Heart right ventricle (tissue), 16 donors: ENCODE measurements at regions not wholly inside any gene's neighbourhood (a gene's known extent, or its start where the extent isn't known, plus 50 kb on each side); places are given as distances from the start of the nearest gene placed in this dataset.

Source experiments
- ATAC-seq, 8 donors: fragments of 200-7000 bp; cut with Tn5 transposase; one replicate each; pipeline ENCODE4 v1.9.1; 2020; ENCODE audit warnings: mild to moderate bottlenecking in 8 of 8, moderate library complexity in 8 of 8, moderate number of reproducible peaks in 1 of 8
- DNase-seq, 2 donors: peaks; one replicate each; pipeline ENCODE4 v3.0.0-alpha.2; 2020
- H3K27ac ChIP-seq, 10 donors: fragments of 200-600 bp; sonication (generic) in 2 of 10; one replicate each; pipeline versions ENCODE4 v1.5.0 to v1.8.0; 2020 to 2022; ENCODE audit warnings: mild to moderate bottlenecking in 3 of 10
- H3K27me3 ChIP-seq, 7 donors: fragments of 200-600 bp; one replicate each; pipeline ENCODE4 v1.8.0; 2021 to 2022; ENCODE audit warnings: mild to moderate bottlenecking in 2 of 7
- H3K36me3 ChIP-seq, 9 donors: fragments of 200-600 bp; sonication (generic) in 1 of 9; one replicate each; pipeline versions ENCODE4 v1.5.0 to v1.8.0; 2020 to 2022; ENCODE audit warnings: mild to moderate bottlenecking in 2 of 9
- H3K4me1 ChIP-seq, 9 donors: fragments of 200-600 bp; sonication (generic) in 1 of 9; one replicate each; pipeline versions ENCODE4 v1.5.0 to v1.8.0; 2020 to 2022; ENCODE audit warnings: mild to moderate bottlenecking in 4 of 9
- H3K4me3 ChIP-seq, 10 donors: fragments of 200-600 bp; sonication (generic) in 2 of 10; one replicate each; pipeline versions ENCODE4 v1.5.0 to v1.8.0; 2020 to 2022; ENCODE audit warnings: mild to moderate bottlenecking in 7 of 10, moderate library complexity in 2 of 10
- H3K9me3 ChIP-seq, 11 donors: fragments of 200-600 bp in 10 of 11; sonication (generic) in 2 of 11; one replicate each; pipeline versions ENCODE4 v1.5.0 to v1.8.0; 2013 to 2022; ENCODE audit warnings: mild to moderate bottlenecking in 2 of 11, control low read depth in 1 of 11, moderate library complexity in 1 of 11
- CTCF ChIP-seq, 9 donors: fragments of 200-600 bp; sonication (generic) in 2 of 9; IDR thresholded peaks; one replicate each; pipeline versions ENCODE4 v1.5.0 to v1.8.0; 2021 to 2022; ENCODE audit warnings: antibody characterized with exemption in 9 of 9, mild to moderate bottlenecking in 5 of 9, moderate library complexity in 1 of 9
- WGBS, 2 donors: extraction: QIAGEN DNeasy Blood & Tissue Kit; methylation state at CpG; one replicate each; pipeline ENCODE4 v1.1.7; 2013; ENCODE audit warnings: inconsistent platforms in 1 of 2; 5-methylcytosine and 5-hydroxymethylcytosine counted together
- intact Hi-C, 10 donors: fragments of 100-400 bp; cut with DNase I; formaldehyde crosslinking; loops; one replicate each; pipeline versions ENCODE4 v1.11.1 to v1.14.2; 2022
- donor health status: Arrhythmogenic right ventricular cardiomyopathy.
- donor health status: ischemic (EF 13 %, LVEDD 7.1; RV severe dilation, severe dysfunction).
- donor health status: healthy with polysubstance abuse.
- donor health status: DM: no; HTN: yes; CAD: no.
- donor health status: DM: no; HTN: no; CAD: no.
- donor health status: ischemic (EF 25% LVEDD 6.9; RV normal size, moderate dysfunction).
- donor health status: ischemic (EF 25% LVEDD 5.7; RV mildly dilated, moderate dysfunction).
- donor health status: healthy.
- donor health status: DM: yes; HTN: yes; CAD: no.
- donor health status: Ischemic cardiomyopathy.
- donor health status: ischemic (EF 35%, LVEDD 5.7; RV mildly dilated, moderate dysfunction).
- donor health status: nonischemic (EF 11% LVEDD 7.7; RV severe dilation, severe dysfunction).
- donor health status: DM: yes; HTN: yes; CAD: no.
- donor health status: PGD.
- donor health status: ischemic (EF 29% LVEDD 5.4; RV normal size, mild dysfunction).
- donor health status: nonischemic (EF 23%, LVEDD 6.1; RV moderate dilation, normal function).

- no peak overlapping the region for H3K27ac ChIP-seq
- H3K27me3 ChIP-seq, result no peaks in the 10 kb centered on the region
- no peaks in the 10 kb centered on the region for H3K4me1 ChIP-seq
- no peak for TF ChIP-seq CTCF (IDR thresholded peaks at IDR 0.05)
- no peaks in the 10 kb centered on the region for H3K36me3 ChIP-seq
- H3K4me3 ChIP-seq, result no peak overlapping the region
- peaks cover 0 to 12% (median 0%) of the 10 kb centered on the region in 11 donors for H3K9me3 ChIP-seq
- intact Hi-C loops, result no loop called here
- 80 to 84% methylated on average over 7 of the region's 7 CpGs for WGBS, 2 donors
- no peak for ATAC-seq
- DNase-seq, result no peak
Measured at GRCh38 chr18:71797554-71797953, 746.6 kb downstream of the CBLN2 start.

GRCh38 chr18:71784777-71785176 is 759.4 kb downstream of the CBLN2 start:
- no peaks in the 10 kb centered on the region for H3K36me3 ChIP-seq
- 74% methylated on average over 4 of the region's 4 CpGs for WGBS, 2 donors
- H3K27ac ChIP-seq, result no peak overlapping the region
- intact Hi-C loops, result no loop called here
- no peak for TF ChIP-seq CTCF (IDR thresholded peaks at IDR 0.05)
- ATAC-seq (no peak), DNase-seq (no peak)
- no peaks in the 10 kb centered on the region for H3K27me3 ChIP-seq
- H3K9me3 ChIP-seq, result no peaks in the 10 kb centered on the region
- H3K4me3 ChIP-seq, result no peak overlapping the region
- no peaks in the 10 kb centered on the region for H3K4me1 ChIP-seq

- no peak for TF ChIP-seq CTCF (IDR thresholded peaks at IDR 0.05)
- Histone ChIP-seq H3K4me3 (no peak overlapping the region), H3K36me3 (no peaks in the 10 kb centered on the region), H3K4me1 (no peaks in the 10 kb centered on the region), H3K27ac (no peak overlapping the region), H3K27me3 (no peaks in the 10 kb centered on the region), H3K9me3 (peaks cover 0 to 42% (median 6%) of the 10 kb centered on the region in 11 donors)
- WGBS, 2 donors, result 71 to 73% methylated on average over 5 of the region's 5 CpGs
- DNase-seq, result no peak
- no peak for ATAC-seq
- intact Hi-C loops, result loop anchor here in 1 of 10 donors (10.0 kb wide), 1 partner anchor 54 kb away; no protein-coding TSS in a partner anchor
Measured at GRCh38 chr18:71760541-71760940, 783.6 kb downstream of the CBLN2 start.

GRCh38 chr18:71754246-71754645 is 789.9 kb downstream of the CBLN2 start:
- Histone ChIP-seq H3K36me3 (no peaks in the 10 kb centered on the region), H3K27ac (no peak overlapping the region), H3K4me1 (no peaks in the 10 kb centered on the region), H3K27me3 (no peaks in the 10 kb centered on the region), H3K9me3 (peaks cover 0 to 24% (median 0%) of the 10 kb centered on the region in 11 donors), H3K4me3 (no peak overlapping the region)
- ATAC-seq, result no peak
- 82 to 84% methylated on average over 1 of the region's 1 CpG for WGBS, 2 donors
- DNase-seq, result no peak
- intact Hi-C loops, result no loop called here
- no peak for TF ChIP-seq CTCF (IDR thresholded peaks at IDR 0.05)
